ENCODE measurements at regions not wholly inside any gene's neighbourhood (a gene's known extent, or its start where the extent isn't known, plus 50 kb on each side); places are given as distances from the start of the nearest gene placed in this dataset.

DNA sequence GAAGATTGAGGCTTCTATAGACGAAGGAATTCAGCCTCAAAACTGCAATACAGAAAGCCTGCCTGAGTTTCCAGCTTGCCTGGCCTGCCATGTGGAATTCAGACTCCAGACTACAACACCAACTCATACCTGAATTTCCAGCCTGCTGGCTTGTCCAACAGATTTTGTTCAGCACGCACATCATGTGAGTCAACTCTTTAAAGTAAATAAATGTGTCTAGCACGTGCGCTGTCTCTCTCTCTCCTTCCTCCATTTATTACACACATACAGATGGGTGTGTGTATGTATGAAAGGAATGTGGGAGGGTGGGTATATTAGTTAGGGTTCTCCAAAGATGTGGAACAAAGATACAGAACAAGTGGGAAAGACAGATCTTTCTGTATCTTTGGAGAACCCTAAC is 82.4 kb upstream of the TAS2R1 start:
- Mint-ChIP-seq H3K9me3 (no peaks in the 10 kb centered on the region; a peak in 3 of 5 replicates), H3K4me3 (no peak overlapping the region)
- H3K23ac ChIP-seq (ENCODE audit: insufficient read length, low read depth, low read length) = no peak overlapping the region

More for the DNA sequence above, 82.4 kb upstream of the TAS2R1 start:
- H2BK5ac ChIP-seq (ENCODE audit: insufficient read length, low read length) = no peak overlapping the region
- WGBS (ENCODE audit: extremely low coverage, insufficient read length, low lambda C conversion rate) = no CpG with 5 or more reads among the region's 4 CpGs
- no peaks in the 10 kb centered on the region for H3K9me3 ChIP-seq (ENCODE audit: control insufficient read depth, low read depth, low read length)
- TF ChIP-seq CTCF (conservative IDR thresholded peaks at IDR 0.05) = no peak
- H3K27ac ChIP-seq (ENCODE audit: insufficient read length, low read depth, low read length) = no peak overlapping the region
- H3K79me2 ChIP-seq (ENCODE audit: insufficient read depth, low read length) = no peaks in the 10 kb centered on the region
- no peak overlapping the region for H2BK15ac ChIP-seq (ENCODE audit: low read depth, low read length)
- H3K4ac ChIP-seq (ENCODE audit: low read depth, low read length) = no peak overlapping the region
- no peaks in the 10 kb centered on the region for H4K20me1 ChIP-seq (ENCODE audit: control insufficient read depth, insufficient read depth, insufficient read length)
- no peak overlapping the region for H2BK20ac ChIP-seq (ENCODE audit: low read depth, low read length, poor library complexity, severe bottlenecking)
- no peak overlapping the region for H4K5ac ChIP-seq (ENCODE audit: insufficient read length, low read depth, low read length)
- no peak overlapping the region for H2AFZ ChIP-seq (ENCODE audit: low read length)
- no peak overlapping the region for H3K9ac ChIP-seq (ENCODE audit: extremely low read depth, insufficient read length, low read length)
- H3K23me2 ChIP-seq (ENCODE audit: insufficient read length, low read depth, low read length, poor library complexity, severe bottlenecking) = no peaks in the 10 kb centered on the region
- no peak overlapping the region for H3T11ph ChIP-seq (ENCODE audit: low read length)
- no peak for DNase-seq
- no peak overlapping the region for H3K56ac ChIP-seq (ENCODE audit: insufficient read length, low read depth, low read length)
- H2BK12ac ChIP-seq (ENCODE audit: insufficient read length, low read depth, low read length) = no peak overlapping the region
- no peak overlapping the region for H2AK5ac ChIP-seq (ENCODE audit: insufficient read length, low read length)
- Mint-ChIP-seq H3K27me3 (ENCODE audit: low read depth) (no peaks in the 10 kb centered on the region; the same call in 1 of the 2 replicates), H3K27ac (no peak overlapping the region), H3K4me1 (peaks cover 5 to 11% of the 10 kb centered on the region in 2 experiments; a peak in 2 of 4 replicates), H3K36me3 (ENCODE audit: insufficient read depth in 1 of 3, low read depth in 3 of 3) (no peaks in the 10 kb centered on the region)
- no peak overlapping the region for H3K4me2 ChIP-seq (ENCODE audit: insufficient read depth, insufficient read length, low read length)
- H4K8ac ChIP-seq (replicated peaks; ENCODE audit: insufficient read length, low read depth, low read length) = no peak overlapping the region
- no peaks in the 10 kb centered on the region for H3K27me3 ChIP-seq (ENCODE audit: insufficient read depth, low read length)
- no peak overlapping the region for H4K91ac ChIP-seq (ENCODE audit: insufficient read length, low read depth, low read length)
- H3K79me1 ChIP-seq (ENCODE audit: insufficient read depth, low read depth, low read length, poor library complexity, severe bottlenecking) = no peaks in the 10 kb centered on the region
- H3K14ac ChIP-seq (ENCODE audit: insufficient read depth, low read length) = no peak overlapping the region
- H3K4me1 ChIP-seq (ENCODE audit: insufficient read depth, low read length) = peaks cover 4% of the 10 kb centered on the region; the same call in 1 of the 2 replicates
- H2BK120ac ChIP-seq (ENCODE audit: low read depth, low read length, poor library complexity, severe bottlenecking) = no peak overlapping the region
- H3K18ac ChIP-seq (ENCODE audit: insufficient read length, low read depth, low read length) = no peak overlapping the region
